Hindlimb muscle (tissue), 1 donor: ENCODE measurements at regions not wholly inside any gene's neighbourhood (a gene's known extent, or its start where the extent isn't known, plus 50 kb on each side); places are given as distances from the start of the nearest gene placed in this dataset.
"Not testable (repeated sequence)": the region's sequence is repeated elsewhere in the genome, so short reads cannot be mapped to it uniquely, and the experiment has no call there.

Experiments
- DNase-seq: peaks from one replicate; pipeline ENCODE4 v3.0.0-alpha.2; 2013

- no peak for DNase-seq
Observed at GRCh38 chr17:13442361-13442760, 159.4 kb downstream of the HS3ST3A1 start.

- no peak for DNase-seq
Observed at GRCh38 chr17:13441873-13442272, 159.9 kb downstream of the HS3ST3A1 start.

- DNase-seq = no peak
Observed at GRCh38 chr17:13437966-13438779, 163.6 kb downstream of the HS3ST3A1 start.

GRCh38 chr17:13435230-13435629, 166.5 kb downstream of the HS3ST3A1 start:
- DNase-seq = no peak

GRCh38 chr17:13429201-13429600, 172.5 kb downstream of the HS3ST3A1 start:
- DNase-seq = no peak

- no peak for DNase-seq
Observed at GRCh38 chr17:13428611-13429042, 173.1 kb downstream of the HS3ST3A1 start.

- DNase-seq = no peak
Observed at GRCh38 chr17:13426991-13427390, 174.7 kb downstream of the HS3ST3A1 start.

GRCh38 chr17:13425390-13425789, 176.3 kb downstream of the HS3ST3A1 start:
- DNase-seq = no peak

GRCh38 chr17:13421581-13422130, 180.1 kb downstream of the HS3ST3A1 start:
- no peak for DNase-seq

GRCh38 chr17:13420878-13421277, 180.9 kb downstream of the HS3ST3A1 start:
- no peak for DNase-seq

GRCh38 chr17:13420418-13420826, 181.3 kb downstream of the HS3ST3A1 start:
- no peak for DNase-seq

GRCh38 chr17:13419676-13420075, 182.1 kb downstream of the HS3ST3A1 start:
- no peak for DNase-seq

- DNase-seq = no peak
Observed at GRCh38 chr17:13418891-13419290, 182.8 kb downstream of the HS3ST3A1 start.

GRCh38 chr17:13417381-13417950, 184.3 kb downstream of the HS3ST3A1 start:
- no peak for DNase-seq

GRCh38 chr17:13416748-13417363, 184.9 kb downstream of the HS3ST3A1 start:
- DNase-seq = no peak

- no peak for DNase-seq
Observed at GRCh38 chr17:13415871-13416416, 185.8 kb downstream of the HS3ST3A1 start.

GRCh38 chr17:13415200-13415599, 186.5 kb downstream of the HS3ST3A1 start:
- DNase-seq = not testable (repeated sequence)

- DNase-seq = no peak
Observed at GRCh38 chr17:13413001-13413400, 188.7 kb downstream of the HS3ST3A1 start.

- no peak for DNase-seq
Observed at GRCh38 chr17:13410874-13411273, 190.9 kb downstream of the HS3ST3A1 start.

GRCh38 chr17:13410214-13410613, 191.5 kb downstream of the HS3ST3A1 start:
- no peak for DNase-seq

GRCh38 chr17:13409455-13409854, 192.3 kb downstream of the HS3ST3A1 start:
- DNase-seq = no peak

GRCh38 chr17:13407381-13407780, 194.3 kb downstream of the HS3ST3A1 start:
- DNase-seq = no peak

- no peak for DNase-seq
Observed at GRCh38 chr17:13405807-13406206, 195.9 kb downstream of the HS3ST3A1 start.
